Endothelial cell of umbilical vein (primary cell): ENCODE measurements at regions not wholly inside any gene's neighbourhood (a gene's known extent, or its start where the extent isn't known, plus 50 kb on each side); places are given as distances from the start of the nearest gene placed in this dataset.

Source experiments
- POLR2A ChIP-seq: IDR thresholded peaks from 2 replicates; pipeline ENCODE4 v1.6.1; 2012; ENCODE audit warnings: low read depth, mild to moderate bottlenecking, control low read depth, low read length
- POLR2AphosphoS5 ChIP-seq: IDR thresholded peaks from 2 replicates; pipeline ENCODE4 v1.6.1; 2012; ENCODE audit warnings: low read depth, mild to moderate bottlenecking, control low read depth, low read length, moderate library complexity; ENCODE audit not compliant: insufficient read depth
- TF ChIP-seq, protein P1 (sequence below), 2 donors: IDR thresholded peaks; 1 replicate in 1 of 2; 2 replicates in 1 of 2; pipeline ENCODE4 v1.5.1; 2011; ENCODE audit warnings: low read length in 2 of 2, mild to moderate bottlenecking in 2 of 2, moderate library complexity in 2 of 2, control low read depth in 1 of 2, inconsistent platforms in 1 of 2, low read depth in 1 of 2; ENCODE audit not compliant: insufficient read depth in 1 of 2; ENCODE audit errors: extremely low read depth in 1 of 2
- TF ChIP-seq, protein P2 (sequence below): IDR thresholded peaks from 2 replicates; pipeline ENCODE4 v1.6.1; 2011; ENCODE audit not compliant: insufficient read depth, insufficient read length

DNA sequence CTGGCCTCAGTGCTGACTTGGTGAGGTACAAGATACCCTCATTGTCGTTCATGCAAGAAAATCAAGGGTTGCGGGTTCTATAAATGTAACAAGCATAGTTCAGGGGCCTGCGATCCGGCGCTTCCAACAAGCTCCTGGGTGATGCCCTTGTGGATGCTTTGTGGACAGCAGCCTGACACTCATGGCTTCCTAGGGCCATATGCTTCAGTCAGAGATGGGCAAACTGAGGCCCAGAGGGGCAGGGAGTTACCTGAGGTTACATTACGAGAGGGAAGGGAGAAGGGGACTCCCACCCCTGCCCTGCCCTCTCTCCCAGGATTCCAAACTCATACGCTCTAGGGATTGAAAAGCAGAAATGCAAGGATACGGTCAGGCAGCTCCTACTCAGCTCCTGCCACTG lies 296.3 kb upstream of the ZMIZ1 start:
- no peak for TF ChIP-seq POLR2A
- TF ChIP-seq, protein P1, sequence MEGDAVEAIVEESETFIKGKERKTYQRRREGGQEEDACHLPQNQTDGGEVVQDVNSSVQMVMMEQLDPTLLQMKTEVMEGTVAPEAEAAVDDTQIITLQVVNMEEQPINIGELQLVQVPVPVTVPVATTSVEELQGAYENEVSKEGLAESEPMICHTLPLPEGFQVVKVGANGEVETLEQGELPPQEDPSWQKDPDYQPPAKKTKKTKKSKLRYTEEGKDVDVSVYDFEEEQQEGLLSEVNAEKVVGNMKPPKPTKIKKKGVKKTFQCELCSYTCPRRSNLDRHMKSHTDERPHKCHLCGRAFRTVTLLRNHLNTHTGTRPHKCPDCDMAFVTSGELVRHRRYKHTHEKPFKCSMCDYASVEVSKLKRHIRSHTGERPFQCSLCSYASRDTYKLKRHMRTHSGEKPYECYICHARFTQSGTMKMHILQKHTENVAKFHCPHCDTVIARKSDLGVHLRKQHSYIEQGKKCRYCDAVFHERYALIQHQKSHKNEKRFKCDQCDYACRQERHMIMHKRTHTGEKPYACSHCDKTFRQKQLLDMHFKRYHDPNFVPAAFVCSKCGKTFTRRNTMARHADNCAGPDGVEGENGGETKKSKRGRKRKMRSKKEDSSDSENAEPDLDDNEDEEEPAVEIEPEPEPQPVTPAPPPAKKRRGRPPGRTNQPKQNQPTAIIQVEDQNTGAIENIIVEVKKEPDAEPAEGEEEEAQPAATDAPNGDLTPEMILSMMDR (IDR thresholded peaks at IDR 0.05; ENCODE audit: extremely low read depth in 1 of 2, insufficient read depth in 1 of 2, low read depth in 1 of 2, low read length in 2 of 2) = no peak
- TF ChIP-seq, protein P2, sequence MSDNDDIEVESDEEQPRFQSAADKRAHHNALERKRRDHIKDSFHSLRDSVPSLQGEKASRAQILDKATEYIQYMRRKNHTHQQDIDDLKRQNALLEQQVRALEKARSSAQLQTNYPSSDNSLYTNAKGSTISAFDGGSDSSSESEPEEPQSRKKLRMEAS = no peak
- no peak for TF ChIP-seq POLR2AphosphoS5
